BLaER1 treated with 17β-estradiol and CSF1 and Interleukin-3, amounts not matched to agents 10 nM and 100 nM (cell line): ENCODE measurements at regions not wholly inside any gene's neighbourhood (a gene's known extent, or its start where the extent isn't known, plus 50 kb on each side); places are given as distances from the start of the nearest gene placed in this dataset.
A peak's percentile ranks its signal among the peaks of the same experiment; 100 is the strongest.

Source experiments
- H3K27ac ChIP-seq, 11 experiments: shearing (Covaris generic); formaldehyde crosslinking; 2 replicates each; pipeline ENCODE4 v1.8.1; 2022
- H3K27me3 ChIP-seq, 11 experiments: shearing (Covaris generic); formaldehyde crosslinking; 2 replicates each; pipeline ENCODE4 v1.8.1; 2022
- H3K36me3 ChIP-seq, 11 experiments: shearing (Covaris generic); formaldehyde crosslinking; 2 replicates each; pipeline ENCODE4 v1.8.1; 2022
- H3K4me1 ChIP-seq, 10 experiments: shearing (Covaris generic); formaldehyde crosslinking; 2 replicates each; pipeline ENCODE4 v1.8.1; 2022
- H3K4me2 ChIP-seq, 11 experiments: shearing (Covaris generic); formaldehyde crosslinking; 2 replicates each; pipeline ENCODE4 v1.8.1; 2022
- H3K4me3 ChIP-seq, 10 experiments: shearing (Covaris generic); formaldehyde crosslinking; 2 replicates each; pipeline ENCODE4 v1.8.1; 2022
- H3K9ac ChIP-seq, 11 experiments: shearing (Covaris generic); formaldehyde crosslinking; 2 replicates each; pipeline ENCODE4 v1.8.1; 2022
- H3K9me3 ChIP-seq, 11 experiments: shearing (Covaris generic); formaldehyde crosslinking; replicated peaks in 1 of 11; 2 replicates each; pipeline ENCODE4 v1.8.1; 2022
- H4K20me1 ChIP-seq, 11 experiments: shearing (Covaris generic); formaldehyde crosslinking; 2 replicates each; pipeline ENCODE4 v1.8.1; 2022
- Cebpa-rat ChIP-seq, 11 experiments: shearing (Covaris generic); IDR thresholded peaks; 2 replicates each; pipeline ENCODE4 v1.8.1; 2022

DNA sequence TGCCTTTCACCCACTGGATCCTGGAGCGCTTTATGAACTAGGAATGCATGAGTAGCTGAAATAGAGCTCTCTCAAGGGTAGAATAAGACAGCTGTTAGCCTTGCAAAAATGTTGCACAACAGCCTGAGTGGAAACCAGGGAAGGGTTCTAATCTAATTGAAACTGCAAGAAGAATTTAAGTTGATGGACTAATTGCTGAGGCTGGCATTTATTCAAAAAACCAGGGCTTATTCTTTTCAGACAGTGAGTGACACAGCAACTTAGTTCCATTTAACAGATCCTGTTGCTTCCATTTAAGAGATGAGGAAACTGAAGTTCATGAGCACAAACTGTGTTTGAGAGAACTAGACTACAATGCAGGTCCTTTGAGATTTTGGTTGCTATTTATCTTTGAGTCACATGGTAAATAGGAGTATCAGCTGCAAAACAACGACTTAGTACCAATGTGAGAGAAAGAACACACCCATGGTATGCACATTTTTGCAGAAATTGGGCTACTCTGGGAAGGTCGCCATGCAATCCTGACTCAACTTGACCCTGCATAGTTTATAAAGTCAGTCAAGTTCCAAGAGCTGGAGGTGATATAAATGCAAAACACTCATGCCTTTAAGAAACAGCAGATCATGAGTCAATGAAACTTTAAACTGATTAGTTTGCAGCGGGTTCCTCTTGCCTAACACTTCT, 76.4 kb upstream of the PARD3B start:
- Histone ChIP-seq H3K9me3 (peaks cover 0 to 3% (median 0%) of the 10 kb centered on the region in 11 experiments; a peak in 1 of 22 replicates), H4K20me1 (no peaks in the 10 kb centered on the region), H3K4me2 (no peak overlapping the region), H3K4me1 (no peaks in the 10 kb centered on the region), H3K9ac (no peak overlapping the region), H3K4me3 (no peak overlapping the region), H3K27me3 (no peaks in the 10 kb centered on the region), H3K36me3 (no peaks in the 10 kb centered on the region), H3K27ac (no peak overlapping the region)
- no peak for TF ChIP-seq Cebpa-rat (IDR thresholded peaks at IDR 0.05)

DNA sequence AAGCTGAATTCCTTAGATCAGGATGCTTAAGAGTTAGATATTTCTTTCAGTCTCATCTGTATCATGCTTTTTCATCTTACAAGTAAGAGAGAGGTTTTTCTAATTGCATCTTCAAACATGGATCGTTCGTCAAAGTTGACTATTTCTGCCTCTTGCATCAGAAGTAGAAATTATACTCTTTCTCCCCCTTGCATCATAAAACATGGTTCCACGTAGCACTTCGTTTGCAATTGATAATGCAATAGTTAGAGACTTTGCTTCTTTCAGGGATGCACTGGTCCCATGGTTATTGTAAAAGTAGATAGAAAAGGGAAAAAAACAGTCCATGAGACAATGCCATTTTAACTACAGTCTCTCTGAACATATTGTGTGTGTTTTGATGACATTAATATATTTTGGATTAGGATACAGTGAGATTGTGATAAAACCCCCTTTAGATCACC, 75.1 kb upstream of the PARD3B start:
- Histone ChIP-seq H3K4me2 (no peak overlapping the region), H4K20me1 (no peaks in the 10 kb centered on the region), H3K9ac (no peak overlapping the region), H3K4me3 (no peak overlapping the region), H3K36me3 (no peaks in the 10 kb centered on the region), H3K27ac (no peak overlapping the region), H3K4me1 (no peaks in the 10 kb centered on the region), H3K9me3 (no peaks in the 10 kb centered on the region), H3K27me3 (no peaks in the 10 kb centered on the region)
- no peak for TF ChIP-seq Cebpa-rat (IDR thresholded peaks at IDR 0.05)

DNA sequence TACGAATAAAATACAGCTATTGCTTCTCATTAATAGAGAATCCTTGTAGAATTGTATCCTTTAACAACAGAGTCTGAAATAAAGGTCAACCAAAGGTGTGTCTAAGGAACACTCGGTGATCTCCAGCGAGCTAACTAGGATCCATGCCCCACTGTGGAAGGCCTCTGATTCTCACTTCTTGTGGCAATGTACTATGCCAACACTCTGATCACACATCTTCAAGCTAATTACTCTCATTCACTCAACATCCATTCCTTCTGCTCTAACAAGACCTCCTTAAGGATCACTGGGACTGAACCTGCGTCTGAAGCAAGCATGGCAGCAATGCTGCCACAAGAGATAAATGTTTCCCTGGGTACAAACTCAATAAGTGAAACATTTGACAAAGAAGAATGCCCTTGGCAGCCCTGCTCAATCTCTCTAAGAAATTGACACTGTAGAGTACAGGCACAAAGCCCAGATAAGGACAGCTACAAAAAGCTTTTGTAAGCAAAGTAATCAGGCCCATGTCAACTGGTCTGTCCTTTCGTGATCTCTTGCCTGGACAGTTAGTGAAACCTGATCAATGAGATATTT, 74.6 kb upstream of the PARD3B start:
- no peak for TF ChIP-seq Cebpa-rat (IDR thresholded peaks at IDR 0.05)
- H3K27ac ChIP-seq = no peak overlapping the region
- H4K20me1 ChIP-seq = no peaks in the 10 kb centered on the region
- no peaks in the 10 kb centered on the region for H3K4me1 ChIP-seq
- H3K27me3 ChIP-seq = no peaks in the 10 kb centered on the region
- no peak overlapping the region for H3K9ac ChIP-seq
- no peaks in the 10 kb centered on the region for H3K9me3 ChIP-seq
- no peak overlapping the region for H3K4me3 ChIP-seq
- H3K36me3 ChIP-seq = no peaks in the 10 kb centered on the region
- no peak overlapping the region for H3K4me2 ChIP-seq

DNA sequence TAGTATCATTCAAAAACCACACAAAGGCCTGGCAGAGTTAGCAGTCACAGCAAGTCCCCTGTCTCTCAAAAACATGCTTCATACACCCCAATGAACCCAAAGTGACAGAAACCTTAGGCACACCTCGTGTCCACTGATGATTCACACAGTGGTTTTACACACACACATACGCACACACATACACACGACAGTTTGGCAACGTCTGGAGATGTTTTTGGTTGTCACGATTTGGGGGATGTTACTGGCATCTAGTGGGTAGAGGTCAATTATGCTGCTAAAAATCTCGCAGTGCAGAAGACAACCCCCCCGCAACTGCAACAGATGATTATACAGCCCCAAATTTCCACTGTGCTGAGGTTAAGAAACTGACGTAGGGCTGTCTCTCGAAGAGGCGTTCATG, 72.9 kb upstream of the PARD3B start:
- H3K4me2 ChIP-seq = no peak overlapping the region
- no peaks in the 10 kb centered on the region for H3K36me3 ChIP-seq
- no peak overlapping the region for H3K4me3 ChIP-seq
- H4K20me1 ChIP-seq = no peaks in the 10 kb centered on the region
- H3K4me1 ChIP-seq = no peaks in the 10 kb centered on the region
- H3K27me3 ChIP-seq = no peaks in the 10 kb centered on the region
- H3K9ac ChIP-seq = no peak overlapping the region
- no peaks in the 10 kb centered on the region for H3K9me3 ChIP-seq
- no peak for TF ChIP-seq Cebpa-rat (IDR thresholded peaks at IDR 0.05)
- no peak overlapping the region for H3K27ac ChIP-seq

DNA sequence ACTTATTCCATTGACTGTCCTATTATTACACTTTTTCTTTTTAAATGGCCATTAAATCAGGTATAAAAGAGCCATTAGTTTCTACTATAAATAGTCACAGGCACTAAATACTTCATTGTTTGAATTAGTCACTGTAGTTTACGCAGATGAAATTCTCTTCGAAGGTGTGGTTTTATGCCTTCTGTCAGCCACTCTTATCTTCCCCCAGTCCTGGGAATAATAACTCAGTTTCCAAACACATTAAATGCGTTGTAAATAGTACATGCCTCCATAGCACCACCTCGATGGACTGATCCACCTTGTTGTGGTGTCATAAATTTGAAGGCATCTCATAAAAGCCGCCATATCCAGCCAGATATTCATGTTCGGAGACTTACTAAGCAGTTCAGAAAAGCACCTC, 72.1 kb upstream of the PARD3B start:
- no peaks in the 10 kb centered on the region for H3K27me3 ChIP-seq
- H3K4me3 ChIP-seq = no peak overlapping the region
- H3K4me1 ChIP-seq = no peaks in the 10 kb centered on the region
- no peaks in the 10 kb centered on the region for H4K20me1 ChIP-seq
- no peaks in the 10 kb centered on the region for H3K36me3 ChIP-seq
- H3K9me3 ChIP-seq = no peaks in the 10 kb centered on the region
- TF ChIP-seq Cebpa-rat (IDR thresholded peaks at IDR 0.05) = no peak
- no peak overlapping the region for H3K9ac ChIP-seq
- H3K27ac ChIP-seq = no peak overlapping the region
- no peak overlapping the region for H3K4me2 ChIP-seq

DNA sequence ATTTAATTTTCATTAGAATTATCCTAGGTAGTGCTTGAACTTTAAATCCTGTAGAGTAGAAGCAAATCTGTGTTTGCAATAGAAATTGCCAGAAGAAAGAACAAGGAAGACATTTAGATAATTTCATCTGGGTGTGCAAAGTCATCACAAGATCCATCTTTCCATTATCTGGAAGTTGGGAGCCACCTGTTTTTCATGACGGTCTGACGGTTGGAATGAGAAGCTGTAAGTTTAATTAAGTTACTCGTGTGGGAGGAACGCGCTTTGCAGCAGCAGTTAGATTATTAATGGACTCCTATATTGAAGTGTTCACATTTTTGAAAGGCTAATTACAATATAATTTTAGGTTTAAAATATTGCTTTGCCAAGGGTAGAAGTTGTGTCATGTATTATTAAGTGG, 69.9 kb upstream of the PARD3B start:
- Histone ChIP-seq H3K36me3 (no peaks in the 10 kb centered on the region), H3K4me1 (peaks cover 0 to 10% (median 0%) of the 10 kb centered on the region in 10 experiments; a peak in 2 of 20 replicates), H3K9me3 (no peaks in the 10 kb centered on the region), H4K20me1 (no peaks in the 10 kb centered on the region), H3K4me3 (no peak overlapping the region), H3K27me3 (no peaks in the 10 kb centered on the region), H3K27ac (no peak overlapping the region), H3K9ac (no peak overlapping the region), H3K4me2 (no peak overlapping the region)
- TF ChIP-seq Cebpa-rat (IDR thresholded peaks at IDR 0.05) = no peak

DNA sequence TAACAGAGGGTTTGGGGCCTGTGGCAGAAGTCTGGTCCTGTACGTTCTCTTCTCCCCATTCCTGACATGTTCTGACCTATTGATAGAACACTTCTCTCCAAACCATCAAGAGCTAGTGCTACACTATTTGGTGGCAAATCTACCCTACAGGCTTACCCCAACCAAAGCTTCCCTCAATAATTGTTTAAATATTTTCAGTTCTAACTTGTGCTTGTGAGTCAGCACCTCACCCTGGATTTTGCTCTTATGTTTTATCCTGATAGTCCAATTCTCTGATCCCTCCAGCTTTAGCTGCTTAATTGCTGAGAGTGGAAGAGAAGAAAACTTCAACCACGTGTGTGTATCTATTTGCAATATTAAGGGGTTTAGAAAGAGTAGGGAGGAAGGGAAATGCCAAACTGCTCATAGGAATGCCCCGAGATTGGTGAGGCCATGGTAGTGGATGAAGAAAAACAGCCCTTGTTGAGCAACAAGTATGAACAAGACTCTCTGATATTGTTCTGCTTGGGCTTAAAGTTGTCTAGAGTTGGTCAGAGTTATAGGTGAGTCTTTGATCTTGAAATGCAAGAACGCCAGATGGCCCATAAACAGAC, 67.8 kb upstream of the PARD3B start:
- Histone ChIP-seq H3K27me3 (no peaks in the 10 kb centered on the region), H3K4me1 (peaks cover 0 to 10% (median 0%) of the 10 kb centered on the region in 10 experiments; a peak in 2 of 20 replicates), H3K4me3 (no peak overlapping the region), H3K4me2 (no peak overlapping the region), H3K9me3 (no peaks in the 10 kb centered on the region), H4K20me1 (no peaks in the 10 kb centered on the region), H3K36me3 (no peaks in the 10 kb centered on the region), H3K27ac (no peak overlapping the region), H3K9ac (no peak overlapping the region)
- no peak for TF ChIP-seq Cebpa-rat (IDR thresholded peaks at IDR 0.05)

DNA sequence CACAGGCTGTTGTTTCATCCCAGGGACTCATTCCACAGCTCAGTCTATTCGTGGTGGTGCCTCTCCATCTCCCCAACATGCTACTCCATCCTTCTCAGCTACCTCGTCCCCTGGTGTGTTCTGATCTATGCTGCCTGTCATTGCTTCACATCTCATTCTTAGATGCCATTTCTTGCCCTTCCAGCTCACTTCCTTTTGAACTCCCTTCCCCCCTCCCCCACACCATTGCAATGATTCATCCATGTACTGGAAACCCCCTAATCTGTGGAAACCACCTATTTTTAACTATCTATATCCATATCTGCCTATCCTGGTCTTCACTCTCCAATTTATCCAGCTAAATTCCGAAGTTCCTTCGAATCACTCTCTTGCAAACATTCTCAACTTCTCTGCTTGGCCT, 65.7 kb upstream of the PARD3B start:
- Histone ChIP-seq H3K4me2 (peak overlapping the region in 3 of 11 experiments; percentile 6 to 47 (median 37); a peak in 6 of 22 replicates), H3K4me3 (no peak overlapping the region), H3K9me3 (no peaks in the 10 kb centered on the region), H4K20me1 (no peaks in the 10 kb centered on the region), H3K4me1 (peaks cover 0 to 10% (median 0%) of the 10 kb centered on the region in 10 experiments; a peak in 2 of 20 replicates), H3K27me3 (no peaks in the 10 kb centered on the region), H3K27ac (no peak overlapping the region), H3K9ac (no peak overlapping the region), H3K36me3 (no peaks in the 10 kb centered on the region)
- no peak for TF ChIP-seq Cebpa-rat (IDR thresholded peaks at IDR 0.05)

DNA sequence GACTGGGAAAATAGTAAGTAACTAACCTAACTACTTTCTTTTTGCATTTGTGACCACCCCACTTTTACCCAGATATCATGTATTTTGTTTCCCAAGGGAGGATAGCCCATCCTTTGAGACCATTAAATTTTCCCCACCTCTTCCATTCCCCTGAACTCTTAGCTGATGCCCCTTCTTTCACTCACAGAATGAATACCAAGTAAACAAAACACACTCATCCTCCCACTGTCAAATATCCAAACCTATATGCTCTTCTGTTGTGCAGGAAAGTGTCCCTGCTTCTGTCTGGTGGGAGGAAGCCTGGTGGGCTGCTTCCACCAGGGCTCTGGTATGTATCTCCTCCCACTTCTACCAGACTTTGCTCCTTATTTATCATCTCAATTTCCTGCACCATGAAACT, 64.6 kb upstream of the PARD3B start:
- no peaks in the 10 kb centered on the region for H4K20me1 ChIP-seq

More for the DNA sequence above, 64.6 kb upstream of the PARD3B start:
- no peak for TF ChIP-seq Cebpa-rat (IDR thresholded peaks at IDR 0.05)
- H3K9me3 ChIP-seq = no peaks in the 10 kb centered on the region
- H3K4me3 ChIP-seq = no peak overlapping the region
- no peak overlapping the region for H3K4me2 ChIP-seq
- H3K36me3 ChIP-seq = no peaks in the 10 kb centered on the region
- no peak overlapping the region for H3K9ac ChIP-seq
- H3K4me1 ChIP-seq = peaks cover 0 to 10% (median 0%) of the 10 kb centered on the region in 10 experiments; a peak in 2 of 20 replicates
- no peak overlapping the region for H3K27ac ChIP-seq
- no peaks in the 10 kb centered on the region for H3K27me3 ChIP-seq
